Large intestine (tissue), 3 donors: ENCODE measurements at regions not wholly inside any gene's neighbourhood (a gene's known extent, or its start where the extent isn't known, plus 50 kb on each side); places are given as distances from the start of the nearest gene placed in this dataset.

Experiments used
- DNase-seq, 2 donors: peaks; one replicate each; pipeline versions ENCODE4 v3.0.0 to v3.0.0-alpha.2; 2013
- H3K27ac ChIP-seq: one replicate; pipeline ENCODE4 v1.5.1; 2013; ENCODE audit warnings: low read length
- H3K27me3 ChIP-seq: 2 replicates; pipeline ENCODE4 v1.6.1; 2013; ENCODE audit warnings: low read length; ENCODE audit not compliant: control insufficient read depth, insufficient read depth
- H3K36me3 ChIP-seq: 2 replicates; pipeline ENCODE4 v1.6.1; 2013; ENCODE audit warnings: low read length; ENCODE audit not compliant: control insufficient read depth, insufficient read depth
- H3K4me1 ChIP-seq: one replicate; pipeline ENCODE4 v1.6.1; 2013; ENCODE audit warnings: low read length; ENCODE audit not compliant: control insufficient read depth, insufficient read depth
- H3K4me3 ChIP-seq: one replicate; pipeline ENCODE4 v1.5.1; 2013; ENCODE audit warnings: low read length
- H3K9me3 ChIP-seq: one replicate; pipeline ENCODE4 v1.6.1; 2013; ENCODE audit warnings: mild to moderate bottlenecking, low read depth, low read length, moderate library complexity; ENCODE audit not compliant: control insufficient read depth
- WGBS: methylation state at CpG from one replicate; pipeline ENCODE4 v1.1.5; 2013; ENCODE audit warnings: low lambda C conversion rate; ENCODE audit not compliant: insufficient coverage; 5-methylcytosine and 5-hydroxymethylcytosine counted together

DNA sequence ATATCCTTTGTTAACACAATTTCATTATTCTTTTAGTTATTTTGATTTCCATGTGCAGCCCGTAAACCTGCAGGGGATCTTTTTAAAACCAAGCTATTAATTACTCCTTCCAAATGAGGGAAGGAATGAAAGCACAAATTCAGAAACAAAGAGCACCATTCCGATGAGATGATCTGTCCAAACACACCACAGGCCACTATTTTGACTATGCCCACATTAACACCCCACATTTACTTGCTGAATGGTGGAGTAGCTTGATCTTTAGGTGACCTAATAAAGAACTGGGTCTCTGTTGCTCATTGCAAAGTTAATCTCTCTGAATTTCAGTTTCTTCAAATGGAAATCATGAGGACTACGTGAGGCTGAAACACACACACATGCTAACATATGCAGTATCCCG is 218.0 kb downstream of the IRS1 start:
- no peak overlapping the region for H3K4me3 ChIP-seq

DNA sequence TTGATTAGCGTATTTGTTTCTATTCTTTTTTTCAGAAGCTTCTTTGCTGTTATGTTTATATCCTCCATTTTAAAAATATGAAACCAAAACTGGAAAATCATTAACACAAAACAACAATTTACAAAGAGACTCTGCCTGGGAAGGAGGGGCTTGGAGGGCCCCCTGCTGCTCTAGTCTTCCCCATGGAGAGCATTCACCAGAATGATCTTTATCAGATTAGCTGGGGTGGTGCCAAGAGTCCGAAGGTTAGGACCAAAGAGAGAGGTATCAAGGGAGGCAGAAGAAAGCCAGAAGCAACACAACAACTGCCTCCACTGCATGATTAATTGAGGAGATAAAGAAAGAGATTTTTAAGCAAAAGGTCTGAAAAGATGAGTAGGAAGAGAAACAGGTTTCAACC is 218.6 kb downstream of the IRS1 start:
- Histone ChIP-seq H3K27me3 (no peaks in the 10 kb centered on the region), H3K27ac (no peak overlapping the region), H3K36me3 (no peaks in the 10 kb centered on the region), H3K9me3 (no peaks in the 10 kb centered on the region), H3K4me1 (peaks cover 23% of the 10 kb centered on the region), H3K4me3 (no peak overlapping the region)
- DNase-seq = no peak
- 86% methylated on average over 1 of the region's 2 CpGs for WGBS

More for the DNA sequence above, 218.0 kb downstream of the IRS1 start:
- no peak for DNase-seq
- no CpG with 5 or more reads among the region's 4 CpGs for WGBS
- Histone ChIP-seq H3K9me3 (no peaks in the 10 kb centered on the region), H3K27ac (no peak overlapping the region), H3K36me3 (no peaks in the 10 kb centered on the region), H3K4me1 (peaks cover 23% of the 10 kb centered on the region), H3K27me3 (no peaks in the 10 kb centered on the region)

- DNase-seq = no peak
- no peaks in the 10 kb centered on the region for H3K27me3 ChIP-seq
- H3K9me3 ChIP-seq = no peaks in the 10 kb centered on the region
- H3K4me1 ChIP-seq = peaks cover 23% of the 10 kb centered on the region
- H3K36me3 ChIP-seq = no peaks in the 10 kb centered on the region
- H3K27ac ChIP-seq = no peak overlapping the region
- WGBS = 100% methylated on average over 1 of the region's 1 CpG
- H3K4me3 ChIP-seq = no peak overlapping the region
Observed at GRCh38 chr2:226580403-226580802, 219.2 kb downstream of the IRS1 start.

DNA sequence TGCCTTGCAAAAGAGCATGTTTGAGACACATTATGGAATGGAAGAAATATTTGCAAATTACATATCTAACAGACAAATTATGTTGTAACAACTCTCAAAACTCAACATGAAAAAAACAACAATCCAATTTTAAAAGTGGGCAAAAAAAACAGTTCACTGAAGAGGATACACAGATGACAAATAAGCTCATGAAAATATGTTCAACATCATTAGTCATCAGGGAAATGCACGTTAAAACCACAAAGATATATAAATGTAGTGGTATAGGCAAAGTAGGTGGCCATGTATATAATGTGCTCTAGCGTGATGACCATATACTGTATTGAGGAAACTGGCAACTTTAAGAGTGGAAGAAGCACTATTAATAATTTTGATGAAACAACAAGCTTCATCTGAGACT is 220.1 kb downstream of the IRS1 start:
- Histone ChIP-seq H3K27me3 (no peaks in the 10 kb centered on the region), H3K27ac (no peak overlapping the region)
- WGBS = 83% methylated on average over 2 of the region's 2 CpGs

GRCh38 chr2:226578879-226579278 is 220.7 kb downstream of the IRS1 start:
- Histone ChIP-seq H3K4me3 (no peak overlapping the region), H3K27me3 (no peaks in the 10 kb centered on the region), H3K4me1 (peaks cover 18% of the 10 kb centered on the region), H3K27ac (no peak overlapping the region), H3K36me3 (no peaks in the 10 kb centered on the region), H3K9me3 (no peaks in the 10 kb centered on the region)
- WGBS = 100% methylated on average over 1 of the region's 1 CpG
- DNase-seq = no peak

More for the DNA sequence above, 220.1 kb downstream of the IRS1 start:
- Histone ChIP-seq H3K9me3 (no peaks in the 10 kb centered on the region), H3K4me1 (peaks cover 23% of the 10 kb centered on the region), H3K36me3 (no peaks in the 10 kb centered on the region), H3K4me3 (no peak overlapping the region)
- no peak for DNase-seq

GRCh38 chr2:226578373-226578772 is 221.2 kb downstream of the IRS1 start:
- Histone ChIP-seq H3K9me3 (no peaks in the 10 kb centered on the region), H3K36me3 (no peaks in the 10 kb centered on the region), H3K4me1 (peaks cover 16% of the 10 kb centered on the region), H3K27me3 (no peaks in the 10 kb centered on the region), H3K27ac (no peak overlapping the region), H3K4me3 (no peak overlapping the region)
- no CpG with 5 or more reads among the region's 3 CpGs for WGBS
- no peak for DNase-seq

- DNase-seq = no peak
- Histone ChIP-seq H3K27ac (no peak overlapping the region), H3K4me1 (no peaks in the 10 kb centered on the region), H3K9me3 (no peaks in the 10 kb centered on the region), H3K27me3 (no peaks in the 10 kb centered on the region), H3K4me3 (no peak overlapping the region), H3K36me3 (no peaks in the 10 kb centered on the region)
- WGBS = 37% methylated on average over 2 of the region's 4 CpGs
Observed at GRCh38 chr2:226575928-226576327, 223.7 kb downstream of the IRS1 start.

- Histone ChIP-seq H3K9me3 (no peaks in the 10 kb centered on the region), H3K36me3 (no peaks in the 10 kb centered on the region), H3K4me1 (no peaks in the 10 kb centered on the region), H3K27me3 (no peaks in the 10 kb centered on the region), H3K4me3 (no peak overlapping the region), H3K27ac (no peak overlapping the region)
- DNase-seq = no peak
Observed at GRCh38 chr2:226573158-226573557, 226.5 kb downstream of the IRS1 start.

GRCh38 chr2:226564667-226565066 is 235.0 kb downstream of the IRS1 start:
- no peak overlapping the region for H3K4me3 ChIP-seq
- no peak for DNase-seq
- WGBS = 100% methylated on average over 1 of the region's 5 CpGs
- H3K4me1 ChIP-seq = no peaks in the 10 kb centered on the region
- no peaks in the 10 kb centered on the region for H3K36me3 ChIP-seq
- no peaks in the 10 kb centered on the region for H3K9me3 ChIP-seq
- no peaks in the 10 kb centered on the region for H3K27me3 ChIP-seq
- H3K27ac ChIP-seq = no peak overlapping the region

DNA sequence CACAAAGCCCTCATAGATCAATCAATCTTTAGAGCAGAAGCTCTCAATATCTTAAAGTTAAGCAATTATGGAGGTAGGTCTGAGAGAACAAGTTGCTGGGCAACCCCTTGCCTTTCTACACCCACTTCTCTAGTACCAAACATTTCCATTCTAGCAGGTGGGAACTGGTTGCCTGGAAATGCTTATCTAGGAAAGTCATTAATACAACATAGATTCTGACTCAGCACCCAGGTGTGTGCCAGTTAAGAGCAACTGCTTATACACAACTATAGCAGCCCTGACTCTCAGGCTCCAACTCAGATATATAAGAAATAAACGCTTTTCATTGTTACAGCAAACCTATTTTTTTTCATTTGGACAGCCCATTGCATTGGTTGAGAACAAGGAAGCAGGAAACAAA is 237.7 kb downstream of the IRS1 start:
- Histone ChIP-seq H3K9me3 (no peaks in the 10 kb centered on the region), H3K27me3 (no peaks in the 10 kb centered on the region), H3K4me1 (no peaks in the 10 kb centered on the region), H3K36me3 (no peaks in the 10 kb centered on the region), H3K4me3 (no peak overlapping the region), H3K27ac (no peak overlapping the region)
- DNase-seq = peak in 1 of 2 donors; percentile 25
- no CpG with 5 or more reads among the region's 1 CpG for WGBS

DNA sequence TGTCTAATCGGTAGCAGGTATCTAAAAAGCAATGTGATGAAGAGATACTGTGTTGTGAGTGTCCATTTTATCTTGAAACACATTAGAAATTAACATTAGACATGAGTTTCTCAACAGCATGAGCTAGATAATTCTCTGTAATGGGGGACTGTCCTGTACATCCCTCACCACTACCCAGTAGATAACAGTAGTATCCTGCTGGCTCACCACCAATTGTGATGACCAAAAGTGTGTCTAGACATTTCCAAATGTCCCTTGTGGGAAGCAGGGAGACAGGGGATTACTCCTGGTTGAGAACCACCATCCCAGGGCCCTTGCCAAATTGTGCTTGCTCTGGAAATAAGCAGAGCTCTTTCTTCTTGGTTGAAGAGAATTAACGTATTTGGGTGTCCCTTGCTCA is 239.3 kb downstream of the IRS1 start:
- Histone ChIP-seq H3K27ac (no peak overlapping the region), H3K36me3 (no peaks in the 10 kb centered on the region), H3K4me1 (no peaks in the 10 kb centered on the region), H3K9me3 (no peaks in the 10 kb centered on the region), H3K27me3 (no peaks in the 10 kb centered on the region), H3K4me3 (no peak overlapping the region)
- DNase-seq = no peak
- 100% methylated on average over 1 of the region's 2 CpGs for whole genome bisulfite sequencing
